HG02852 (cell line): ENCODE measurements at regions not wholly inside any gene's neighbourhood (a gene's known extent, or its start where the extent isn't known, plus 50 kb on each side); places are given as distances from the start of the nearest gene placed in this dataset.

Source experiments
- ATAC-seq: cut with Tn5 transposase; IDR thresholded peaks from one replicate; pipeline ENCODE4 v1.9.1; 2021; ENCODE audit warnings: mild to moderate bottlenecking, moderate library complexity; ENCODE audit not compliant: unreplicated experiment

- ATAC-seq: no peak
Measured at GRCh38 chr15:39455471-39455991, 125.3 kb upstream of the THBS1 start.

DNA sequence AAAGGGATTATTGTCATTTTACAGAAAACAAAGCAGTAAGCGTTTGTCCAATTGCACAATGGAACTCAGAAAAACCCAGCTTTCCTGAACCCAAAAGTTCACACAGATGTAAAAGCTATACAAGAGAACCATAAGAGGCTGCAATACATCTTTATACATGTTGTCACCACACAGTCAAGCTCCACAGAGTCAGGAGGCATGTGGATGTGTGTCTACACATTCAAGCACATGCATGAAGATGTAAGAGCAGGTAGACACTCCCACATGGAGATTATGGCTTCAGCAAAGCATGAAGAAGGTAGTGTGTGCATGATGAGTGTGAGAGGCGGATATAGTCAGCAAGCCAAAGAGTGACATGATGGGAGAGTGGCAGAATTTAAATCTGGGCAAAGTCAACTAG is 124.7 kb upstream of the THBS1 start:
- ATAC-seq: no peak

GRCh38 chr15:39456582-39457330 is 124.1 kb upstream of the THBS1 start:
- no peak for ATAC-seq

GRCh38 chr15:39458131-39458530 is 122.7 kb upstream of the THBS1 start:
- no peak for ATAC-seq

- no peak for ATAC-seq
Measured at GRCh38 chr15:39459548-39459947, 121.3 kb upstream of the THBS1 start.

DNA sequence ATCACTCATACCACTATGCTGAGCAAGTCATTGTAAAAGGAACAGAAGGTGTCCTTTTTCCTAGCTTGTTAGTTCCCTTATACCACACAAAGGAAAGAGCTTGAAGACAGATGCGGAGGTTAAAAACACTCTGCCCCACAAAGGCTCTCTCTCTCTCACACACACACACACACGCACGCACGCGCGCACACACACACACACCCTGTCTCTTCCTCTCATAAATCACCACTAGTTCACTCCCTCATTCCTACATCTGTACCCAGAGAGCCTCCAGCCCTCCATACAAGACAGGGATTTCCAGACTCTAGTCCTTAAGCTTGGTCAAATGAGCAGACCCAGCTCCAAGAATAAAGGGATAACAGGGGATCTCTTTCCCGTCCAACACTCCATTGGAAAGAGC is 120.1 kb upstream of the THBS1 start:
- ATAC-seq: no peak

DNA sequence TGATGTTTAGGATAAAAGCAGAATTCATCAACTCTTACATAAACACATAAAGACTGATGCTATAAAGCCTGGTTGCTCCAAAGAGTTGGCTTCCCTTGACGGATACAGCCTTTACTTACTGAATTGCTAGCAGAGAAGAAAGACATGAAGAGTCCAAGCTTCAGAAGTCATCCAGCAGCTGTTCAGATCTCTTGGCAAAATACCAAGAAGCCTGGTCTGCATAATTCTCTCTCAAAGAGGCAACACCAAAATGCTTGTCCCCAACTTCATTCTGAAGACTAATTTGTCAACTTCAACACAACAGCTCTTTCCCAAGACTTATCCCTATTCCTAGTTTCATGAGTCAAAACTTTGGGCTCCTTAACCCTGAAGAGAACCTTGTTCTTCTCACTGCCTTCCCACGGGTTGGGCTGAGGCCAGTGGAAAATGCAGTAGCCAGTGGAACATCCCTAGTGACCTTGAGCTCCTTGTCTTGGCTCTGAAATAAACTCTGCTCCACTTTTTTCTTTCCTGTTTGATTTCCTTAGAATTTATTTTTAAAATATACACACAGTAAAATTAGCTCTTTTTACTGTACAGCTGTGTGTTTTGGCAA is 119.2 kb upstream of the THBS1 start:
- no peak for ATAC-seq

- ATAC-seq: no peak
Measured at GRCh38 chr15:39462691-39463090, 118.2 kb upstream of the THBS1 start.

- no peak for ATAC-seq
Measured at GRCh38 chr15:39465843-39466749, 114.8 kb upstream of the THBS1 start.

GRCh38 chr15:39466750-39467105 is 114.2 kb upstream of the THBS1 start:
- no peak for ATAC-seq

DNA sequence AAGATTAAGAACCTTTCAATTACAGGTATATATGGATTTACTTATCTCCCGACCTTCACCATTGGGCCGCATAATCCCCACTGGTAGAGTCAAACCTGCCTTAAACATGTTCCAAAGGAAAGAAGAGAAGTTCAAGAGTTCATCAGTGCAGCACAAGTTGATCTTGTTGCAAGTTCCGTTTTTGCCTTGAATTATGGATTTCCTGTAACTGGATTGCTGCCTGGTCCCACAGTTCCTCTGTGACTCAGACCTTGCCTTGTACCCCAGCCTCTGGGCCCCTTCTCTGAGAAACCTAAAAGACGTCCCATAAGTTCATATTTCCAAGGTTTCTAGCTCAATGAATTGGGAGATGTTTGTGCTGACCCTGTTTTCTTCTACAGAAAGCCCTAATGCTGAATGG is 112.5 kb upstream of the THBS1 start:
- no peak for ATAC-seq

DNA sequence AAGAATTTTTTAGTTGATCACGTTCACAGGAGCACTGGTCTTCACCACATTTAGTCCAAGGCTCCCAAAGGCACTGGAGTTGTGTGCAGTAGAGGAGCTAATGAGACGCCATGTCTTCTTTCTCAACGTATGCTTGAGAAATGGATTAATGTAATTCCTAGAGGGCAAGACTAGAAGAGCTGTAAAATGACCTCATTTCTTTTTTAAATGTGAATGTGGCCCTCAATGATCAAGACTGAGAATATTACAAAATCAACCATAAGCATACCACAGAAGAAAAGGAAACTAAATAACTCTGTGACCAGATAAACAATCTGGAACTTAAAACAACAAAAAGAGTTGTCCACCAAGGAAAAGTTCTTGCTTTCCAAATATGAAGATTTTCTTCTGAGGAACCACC is 112.1 kb upstream of the THBS1 start:
- no peak for ATAC-seq

GRCh38 chr15:39471785-39472574 is 108.9 kb upstream of the THBS1 start:
- ATAC-seq: no peak

DNA sequence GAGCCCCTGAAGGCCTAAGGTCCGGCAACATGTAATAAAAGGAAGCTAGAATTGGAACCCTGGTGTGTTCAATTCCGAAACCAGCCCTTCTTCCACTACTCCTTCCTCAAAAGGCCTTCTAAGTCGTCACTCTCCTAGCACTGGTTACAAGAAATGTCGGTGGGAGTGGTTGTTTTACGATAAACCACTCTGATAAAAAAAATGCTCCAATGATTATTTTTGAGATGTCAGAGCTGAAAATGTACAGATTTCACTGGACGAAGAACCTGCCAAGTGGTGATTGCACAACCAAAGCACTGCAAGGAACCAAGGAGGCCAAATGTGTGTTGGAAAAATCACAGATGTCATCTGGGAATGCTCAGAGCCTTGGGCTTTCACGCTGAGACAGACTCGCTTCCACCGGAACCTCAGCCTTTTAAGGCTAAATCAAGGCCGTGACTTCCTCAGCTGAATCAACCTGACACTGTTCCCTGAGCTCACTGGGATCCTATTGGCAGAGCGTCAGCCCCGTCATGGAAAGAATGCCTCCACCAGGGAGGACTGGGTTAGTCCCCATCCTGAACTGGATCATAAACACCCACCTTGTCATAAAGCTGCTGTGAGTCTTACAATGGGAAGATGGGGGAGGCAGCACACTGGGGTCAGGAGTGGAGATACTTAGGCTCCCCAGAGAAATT is 108.1 kb upstream of the THBS1 start:
- ATAC-seq: no peak

- no peak for ATAC-seq
Measured at GRCh38 chr15:39473298-39473947, 107.5 kb upstream of the THBS1 start.

DNA sequence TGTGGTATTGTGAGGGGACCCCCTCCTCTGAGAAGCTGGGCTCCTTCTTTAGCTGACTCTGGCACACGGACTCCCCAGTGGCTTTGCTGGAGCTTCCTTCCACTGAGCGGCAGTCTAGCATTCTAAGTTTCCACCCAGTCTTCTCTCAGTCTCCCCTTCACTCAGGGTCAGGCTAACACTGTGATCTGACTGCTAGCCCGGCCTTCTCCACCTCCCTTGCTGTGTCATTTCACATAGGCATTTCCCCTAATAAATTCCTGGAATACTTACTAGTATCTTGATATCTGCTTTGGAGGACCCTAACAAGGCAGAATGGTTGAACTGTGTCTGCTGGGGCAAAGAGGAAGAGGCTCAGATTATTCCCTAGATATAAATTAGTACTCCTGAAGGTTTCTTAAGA is 106.2 kb upstream of the THBS1 start:
- no peak for ATAC-seq

DNA sequence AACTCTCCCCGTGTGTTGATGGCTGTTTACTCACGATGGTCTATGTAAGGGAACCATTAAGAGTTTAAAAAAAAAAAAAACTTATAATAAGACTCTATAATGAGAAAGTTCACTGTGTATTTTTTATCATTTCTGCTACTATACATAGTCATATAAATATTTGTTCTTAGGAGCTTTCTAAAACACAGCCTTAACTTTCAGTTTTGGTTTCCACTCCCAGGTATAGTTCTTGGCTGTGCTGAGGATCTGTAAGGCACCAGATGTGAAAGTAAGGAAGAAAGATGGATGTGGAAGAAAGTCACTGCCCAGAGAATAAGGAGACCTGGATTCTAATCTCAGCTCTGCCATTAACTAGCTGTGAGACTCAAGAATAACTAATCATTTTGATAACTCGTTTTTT is 101.9 kb upstream of the THBS1 start:
- ATAC-seq: no peak

DNA sequence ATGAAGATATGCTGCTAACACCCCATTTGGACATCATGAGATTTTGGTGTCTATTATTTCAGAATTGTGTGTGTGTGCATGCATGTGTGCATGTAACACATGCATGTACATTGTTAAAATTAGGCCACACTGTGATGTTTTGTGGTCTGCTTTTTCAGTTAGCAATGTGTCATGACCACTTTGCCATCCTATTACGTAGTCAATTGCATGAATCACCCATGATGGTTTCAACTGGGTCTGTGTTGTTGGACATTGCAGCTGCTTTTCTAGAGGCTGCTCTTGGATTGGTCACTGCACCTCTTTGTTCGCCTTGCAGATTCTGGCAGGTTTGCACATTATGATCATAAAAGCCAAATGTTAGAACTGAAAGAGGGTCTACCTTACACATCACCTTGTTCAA is 101.0 kb upstream of the THBS1 start:
- ATAC-seq: no peak

GRCh38 chr15:39482459-39482858 is 98.4 kb upstream of the THBS1 start:
- ATAC-seq: no peak
